ENCODE measurements at regions not wholly inside any gene's neighbourhood (a gene's known extent, or its start where the extent isn't known, plus 50 kb on each side); places are given as distances from the start of the nearest gene placed in this dataset.
A peak's percentile ranks its signal among the peaks of the same experiment; 100 is the strongest.

DNA sequence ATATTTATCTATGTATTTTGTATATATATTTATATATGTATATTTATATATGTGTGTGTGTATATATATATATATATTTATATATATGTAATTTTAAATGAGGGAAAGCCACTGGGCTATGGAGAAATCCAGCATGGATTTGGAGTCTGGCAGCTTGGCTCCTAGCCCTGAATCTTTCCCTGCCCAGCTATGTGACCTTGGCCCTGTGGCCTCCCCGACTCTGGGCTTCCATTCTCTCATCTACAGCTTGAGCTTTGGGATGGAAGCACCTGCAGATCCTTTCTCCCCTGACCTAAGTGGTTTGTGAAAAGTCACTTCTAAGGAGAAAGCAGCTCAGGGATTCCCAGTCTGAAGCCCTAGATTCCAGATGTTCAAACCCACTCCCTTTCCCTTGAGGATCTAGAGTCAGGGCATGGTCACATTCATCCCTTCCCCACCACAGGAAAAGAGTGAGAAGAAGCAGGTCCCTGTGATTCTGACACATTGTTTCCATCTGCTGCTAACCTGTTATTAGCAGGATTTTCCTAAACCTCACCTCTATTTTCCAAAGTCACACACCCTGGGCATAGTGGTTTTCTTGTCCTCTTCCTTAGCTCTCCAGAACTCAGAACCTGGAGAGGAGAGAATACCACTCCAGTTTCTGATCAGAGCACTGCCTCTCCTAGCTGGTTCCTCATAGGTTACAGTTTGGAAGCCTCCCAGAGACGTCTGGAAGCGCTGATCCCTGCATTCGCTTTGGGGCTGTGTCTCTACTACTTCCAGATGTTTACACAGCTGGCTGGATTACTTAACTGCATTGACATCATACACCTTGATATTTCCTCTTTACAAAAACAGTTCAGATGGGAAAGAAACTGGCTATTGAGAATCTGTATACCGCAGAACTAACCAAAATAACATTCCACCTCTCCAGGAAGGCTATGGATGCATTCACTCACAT, 327.5 kb upstream of the ZMIZ1 start:
- peak; percentile 20 for DNase-seq (ENCODE audit: low read depth)

- DNase-seq (ENCODE audit: low read depth): no peak
These were observed 326.4 kb upstream of the ZMIZ1 start for GRCh38 chr10:78742406-78742729.

DNA sequence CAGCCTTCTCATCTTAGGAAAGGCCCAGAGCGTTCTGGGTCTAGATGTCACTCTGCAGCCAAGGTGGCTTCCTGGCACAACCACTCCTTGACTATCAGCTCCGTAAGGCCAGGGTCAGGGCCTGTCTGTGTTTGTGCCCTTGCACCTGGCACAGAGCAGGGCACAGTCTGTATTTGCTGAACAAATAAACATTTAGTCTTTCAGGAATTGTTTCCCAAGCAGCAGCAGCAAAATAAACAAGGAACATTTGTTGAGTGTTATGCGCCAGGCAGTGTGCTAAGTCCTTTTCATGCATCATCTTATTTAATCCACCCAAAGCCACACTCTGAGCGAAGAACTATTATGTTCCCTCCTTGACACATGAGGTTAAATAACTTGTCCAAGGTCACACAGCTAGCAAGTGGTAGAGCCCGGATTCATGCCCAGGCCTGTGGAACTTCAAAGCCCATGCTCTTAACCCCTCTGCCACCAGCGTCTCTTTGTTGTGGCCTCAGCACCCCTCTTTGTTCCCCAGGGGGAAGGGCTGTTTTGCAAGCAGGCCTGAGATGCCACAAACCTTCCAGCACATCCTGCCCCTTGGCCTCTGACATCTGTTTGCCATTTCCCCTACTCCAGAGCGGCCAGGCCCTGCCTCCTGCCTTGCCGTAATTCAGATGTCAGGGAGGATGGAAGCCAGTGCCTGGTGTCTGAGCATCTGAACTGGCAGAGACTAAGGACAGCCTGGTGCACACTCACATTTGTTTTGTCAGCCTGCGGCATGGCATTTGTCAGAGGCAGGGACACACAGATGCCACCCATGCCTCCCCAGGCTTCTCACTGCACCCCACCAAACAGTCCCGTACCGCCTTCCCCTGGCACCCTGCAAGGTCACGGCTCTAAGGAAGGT, 325.8 kb upstream of the ZMIZ1 start:
- DNase-seq (ENCODE audit: low read depth): no peak

- no peak for DNase-seq (ENCODE audit: low read depth)
These were observed 324.7 kb upstream of the ZMIZ1 start for GRCh38 chr10:78744056-78744455.

GRCh38 chr10:78744491-78745090, 324.2 kb upstream of the ZMIZ1 start:
- no peak for DNase-seq (ENCODE audit: low read depth)

DNA sequence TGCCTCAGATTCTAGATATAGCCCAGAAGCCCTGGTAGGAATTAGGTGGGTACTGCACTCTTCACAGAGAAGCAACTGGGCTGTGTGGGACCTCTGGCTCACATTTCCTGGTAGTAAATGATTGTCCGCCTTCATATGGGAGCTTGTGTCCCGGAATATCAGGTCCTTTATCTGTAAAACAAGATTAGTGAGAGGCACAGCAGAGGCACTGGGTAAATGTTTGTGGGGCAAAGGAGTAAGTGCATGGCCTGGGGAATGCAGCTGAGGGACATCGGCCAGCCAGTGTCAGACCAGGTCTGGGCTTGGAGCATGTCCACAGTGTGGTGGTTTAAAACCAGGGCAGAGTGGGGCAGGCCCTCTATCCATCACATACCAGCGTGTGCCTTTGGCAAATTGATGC, 323.3 kb upstream of the ZMIZ1 start:
- no peak for DNase-seq (ENCODE audit: low read depth)

DNA sequence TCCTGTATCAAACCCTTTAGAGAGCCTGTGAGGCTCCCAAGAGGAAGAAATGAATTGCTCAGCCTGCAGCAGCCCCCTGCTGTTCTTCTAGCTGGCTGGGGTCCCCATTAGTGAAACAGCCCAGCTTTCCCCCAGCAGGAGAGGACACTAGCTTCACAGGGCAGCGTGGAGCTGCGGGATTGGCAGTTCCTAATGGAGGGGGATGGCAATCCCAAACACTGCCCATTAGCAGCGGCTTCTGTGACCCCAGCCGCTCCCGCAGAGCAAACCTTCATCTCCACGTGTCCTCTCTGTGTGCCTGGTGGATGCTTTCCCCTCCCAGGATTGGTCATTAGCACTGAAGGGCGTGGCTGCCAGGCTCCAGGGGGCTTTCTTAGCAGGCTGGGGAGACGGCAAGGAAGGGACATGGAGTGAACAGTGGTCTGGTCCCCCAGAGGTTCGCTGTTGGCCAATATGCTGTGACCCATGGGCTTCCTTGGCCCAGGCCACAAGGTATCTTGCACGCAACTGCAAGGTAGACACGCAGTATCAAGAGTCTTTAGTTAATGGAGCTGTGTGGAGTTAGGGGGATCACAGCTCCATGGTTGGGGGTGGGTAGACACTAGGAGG, 322.5 kb upstream of the ZMIZ1 start:
- DNase-seq (ENCODE audit: low read depth): no peak

GRCh38 chr10:78747401-78748234, 321.1 kb upstream of the ZMIZ1 start:
- no peak for DNase-seq (ENCODE audit: low read depth)

- DNase-seq (ENCODE audit: low read depth): no peak
These were observed 320.6 kb upstream of the ZMIZ1 start for GRCh38 chr10:78748235-78748533.

GRCh38 chr10:78749200-78749599, 319.6 kb upstream of the ZMIZ1 start:
- DNase-seq (ENCODE audit: low read depth): no peak

GRCh38 chr10:78749898-78750297, 318.9 kb upstream of the ZMIZ1 start:
- no peak for DNase-seq (ENCODE audit: low read depth)

DNA sequence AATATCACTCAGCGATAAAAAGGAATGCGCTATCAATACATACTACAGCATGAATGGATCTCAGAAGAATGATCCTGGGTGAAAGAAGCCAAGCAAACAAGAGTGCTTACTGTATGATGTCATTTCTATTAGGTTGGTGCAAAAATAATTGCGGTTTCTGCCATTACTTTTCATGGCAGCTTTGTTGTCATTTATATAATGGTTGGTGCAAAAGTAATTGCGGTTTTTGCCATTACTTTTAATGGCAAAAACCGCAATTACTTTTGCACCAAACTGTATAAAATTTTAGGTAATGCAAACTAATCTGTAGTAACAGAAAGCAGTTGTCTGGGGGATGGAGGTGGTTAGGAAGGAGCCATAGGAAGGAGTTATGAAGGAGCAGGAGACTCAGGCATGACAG, 318.3 kb upstream of the ZMIZ1 start:
- DNase-seq (ENCODE audit: low read depth): no peak

GRCh38 chr10:78751716-78752115, 317.1 kb upstream of the ZMIZ1 start:
- DNase-seq (ENCODE audit: low read depth): no peak

GRCh38 chr10:78752221-78752620, 316.5 kb upstream of the ZMIZ1 start:
- DNase-seq (ENCODE audit: low read depth): no peak

DNA sequence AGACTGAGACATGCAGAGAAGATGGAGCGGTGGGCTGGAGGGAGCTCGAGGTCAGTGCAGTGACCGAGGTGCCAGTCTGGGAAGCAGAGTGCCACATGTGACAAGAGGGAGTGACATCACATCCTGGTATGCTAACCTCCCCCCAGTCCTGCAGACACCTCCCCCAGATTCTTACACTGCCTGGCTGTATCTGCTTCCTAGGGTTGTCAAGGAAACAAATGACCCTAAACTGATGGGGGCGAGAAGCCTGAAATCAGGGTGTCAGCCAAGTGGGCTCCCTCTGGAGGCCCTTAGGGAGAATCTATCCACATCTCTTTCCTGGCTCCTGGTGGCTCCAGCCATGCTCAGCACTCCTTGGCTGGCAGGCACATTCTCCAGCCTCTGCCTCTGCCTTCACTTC, 316.1 kb upstream of the ZMIZ1 start:
- DNase-seq (ENCODE audit: low read depth): no peak

DNA sequence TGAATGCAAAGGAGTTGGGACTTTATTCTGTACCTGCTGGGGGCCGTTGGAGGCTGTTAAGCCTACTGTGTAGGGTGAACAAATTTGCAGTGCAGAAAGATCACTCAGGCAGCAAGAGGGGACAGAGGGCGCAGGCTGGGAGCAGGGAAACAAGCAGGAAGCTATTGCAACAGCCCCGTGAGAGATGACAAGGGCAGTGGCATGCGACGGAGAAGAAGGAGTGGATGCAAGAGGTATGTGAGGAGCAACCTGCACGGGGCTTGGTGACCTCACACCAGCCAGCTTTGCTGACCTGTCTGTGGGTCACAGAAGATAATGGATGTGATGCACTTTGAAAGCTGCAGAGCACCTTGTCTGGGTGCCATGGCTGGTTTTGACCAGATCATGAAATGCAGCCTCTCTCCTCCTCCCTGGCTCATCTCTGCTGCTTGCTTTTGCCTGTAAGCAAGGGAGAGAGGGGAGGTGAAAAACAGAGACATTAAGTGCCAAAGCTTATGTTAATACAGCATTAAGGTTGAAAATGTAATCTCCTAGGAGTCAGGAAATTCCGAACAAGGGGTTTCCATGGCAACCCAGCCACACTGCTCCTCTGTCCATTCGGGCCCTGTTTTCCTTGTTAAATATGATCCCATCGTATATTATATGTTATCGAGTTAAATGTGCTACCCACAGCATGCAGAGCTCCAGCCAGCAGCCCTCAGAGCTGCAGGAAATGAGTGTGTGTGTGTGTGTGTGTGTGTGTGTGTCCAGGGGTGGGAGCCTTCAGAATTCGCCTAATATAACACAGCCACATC, 314.3 kb upstream of the ZMIZ1 start:
- DNase-seq (ENCODE audit: low read depth): peak; percentile 82

DNA sequence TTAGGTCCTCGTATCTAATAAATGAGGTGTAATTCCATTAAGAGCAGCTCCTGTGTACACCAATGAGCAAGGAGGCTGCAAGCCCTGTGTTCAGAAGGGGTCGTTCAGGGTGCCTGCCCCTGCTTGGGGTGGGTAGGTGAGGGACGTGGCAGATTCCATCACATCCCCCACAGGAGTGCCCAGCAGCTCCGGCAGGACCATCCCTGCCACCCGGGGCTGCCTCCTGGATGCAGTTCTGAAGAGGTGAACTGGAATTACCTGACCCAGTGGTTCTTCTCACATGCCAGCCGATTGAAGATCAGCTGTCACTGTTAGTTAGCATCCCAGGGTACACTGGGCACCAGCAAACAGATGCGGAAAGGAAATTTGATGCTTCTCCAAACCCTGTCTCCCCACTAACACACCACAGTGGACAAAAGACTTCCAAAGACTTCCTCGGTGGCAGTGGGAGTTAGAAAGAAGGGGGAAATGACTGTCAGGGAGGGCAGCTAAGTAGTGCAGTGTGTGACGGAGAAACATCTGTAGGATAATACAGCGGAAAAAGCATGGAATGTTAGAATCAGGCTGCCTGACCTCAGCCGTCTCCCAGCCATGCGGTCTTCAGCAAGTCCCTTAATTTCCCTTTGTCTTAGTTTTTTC, 313.6 kb upstream of the ZMIZ1 start:
- no peak for DNase-seq (ENCODE audit: low read depth)

DNA sequence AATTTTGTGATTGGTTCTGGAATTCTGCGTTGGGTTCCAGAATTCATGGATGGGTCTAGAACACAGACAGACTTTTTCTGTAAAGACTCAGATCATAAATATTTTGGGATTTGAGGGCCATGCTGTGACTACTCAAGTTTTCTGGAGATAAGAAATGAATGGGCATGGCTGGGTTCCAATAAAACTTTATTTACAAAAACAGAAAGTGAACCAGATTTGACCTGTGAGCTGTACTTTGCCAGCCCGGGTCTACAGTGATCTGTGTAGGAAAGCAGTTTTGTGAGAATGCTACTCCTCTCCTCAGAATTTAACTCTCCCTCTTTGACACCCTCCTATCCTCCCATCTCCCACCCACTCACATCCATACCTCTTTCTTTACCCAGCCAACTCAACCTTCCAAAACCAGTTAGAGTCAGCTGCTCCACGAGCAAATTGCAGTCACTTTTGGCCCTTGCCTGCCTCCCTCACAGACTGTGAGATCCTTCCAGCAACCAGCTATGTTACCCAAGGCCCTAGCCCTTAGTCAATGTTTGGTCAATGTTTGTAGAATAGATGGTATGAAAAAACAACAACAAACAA, 312.8 kb upstream of the ZMIZ1 start:
- no peak for DNase-seq (ENCODE audit: low read depth)

DNA sequence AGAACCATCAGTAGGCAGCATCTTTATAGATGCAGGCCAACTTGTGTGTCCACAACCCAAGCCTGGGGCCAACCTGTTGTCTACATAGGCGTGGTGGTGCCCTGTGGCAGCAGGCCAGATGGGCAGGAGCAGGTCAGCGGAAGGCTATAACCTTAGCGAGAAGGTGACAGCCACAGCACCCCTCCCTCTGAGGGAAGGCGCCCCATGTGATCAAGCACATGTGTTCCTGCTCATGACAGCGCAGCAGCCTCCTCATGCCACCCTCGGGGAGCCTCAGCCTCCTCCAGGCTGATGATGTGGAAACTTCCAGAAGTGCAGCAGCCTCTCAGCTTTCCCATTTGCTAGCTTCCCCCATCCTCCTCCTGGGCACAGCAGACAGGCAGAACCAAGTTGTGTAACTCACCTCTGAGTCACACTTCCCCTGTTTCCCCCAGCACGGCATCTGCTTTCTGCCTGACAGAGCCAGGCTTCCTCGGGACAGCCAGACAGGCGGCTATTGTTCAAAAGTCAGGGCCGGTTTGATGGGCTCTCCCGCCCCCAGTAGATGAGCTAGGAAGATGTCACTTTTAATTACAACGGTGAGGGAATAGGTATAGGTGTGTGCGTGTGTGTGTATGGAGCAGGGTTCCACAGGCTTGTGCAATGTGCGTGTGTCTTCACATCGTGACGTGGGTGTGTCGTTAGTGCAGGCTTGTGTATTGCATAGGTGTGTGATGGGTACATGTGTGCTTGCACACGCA, 312.0 kb upstream of the ZMIZ1 start:
- DNase-seq (ENCODE audit: low read depth): peak; percentile 98

Measured in iris pigment epithelial cell (primary cell).